Adrenal gland (tissue), 9 donors: ENCODE measurements at regions not wholly inside any gene's neighbourhood (a gene's known extent, or its start where the extent isn't known, plus 50 kb on each side); places are given as distances from the start of the nearest gene placed in this dataset.

Source experiments
- DNase-seq, 7 donors: peaks; one replicate each; pipeline ENCODE4 v3.0.0-alpha.2; 2019 to 2020
- H3K27ac ChIP-seq, 5 donors: fragments of 200-600 bp; sonication (generic) in 4 of 5; 1 replicate in 3 of 5; 2 replicates in 2 of 5; pipeline versions ENCODE4 v1.5.1 to v1.8.0; 2016 to 2020; ENCODE audit warnings: mild to moderate bottlenecking in 1 of 5
- H3K27me3 ChIP-seq: fragments of 200-600 bp; 2 replicates; pipeline ENCODE4 v1.8.0; 2021
- H3K36me3 ChIP-seq, 2 donors: fragments of 200-600 bp; replicated peaks in 1 of 2; 1 replicate in 1 of 2; 2 replicates in 1 of 2; pipeline versions ENCODE4 v1.5.1 to v1.8.0; 2018 to 2022
- H3K4me1 ChIP-seq, 2 donors: fragments of 200-600 bp; replicated peaks in 1 of 2; 1 replicate in 1 of 2; 2 replicates in 1 of 2; pipeline versions ENCODE4 v1.5.1 to v1.8.0; 2018 to 2021
- H3K4me3 ChIP-seq, 4 donors: fragments of 200-600 bp; sonication (generic) in 3 of 4; one replicate each; pipeline ENCODE4 v1.5.1; 2016 to 2018
- H3K9me3 ChIP-seq, 3 donors: fragments of 200-600 bp; sonication (generic) in 1 of 3; replicated peaks in 1 of 3; 1 replicate in 2 of 3; 2 replicates in 1 of 3; pipeline versions ENCODE4 v1.5.1 to v1.8.0; 2016 to 2021
- POLR2A ChIP-seq, 2 donors: fragments of 450-650 bp; IDR thresholded peaks; one replicate each; pipeline ENCODE4 v1.6.1; 2017; ENCODE audit warnings: antibody characterized with exemption in 2 of 2, mild to moderate bottlenecking in 2 of 2, moderate library complexity in 1 of 2
- WGBS, 4 donors: extraction: QIAGEN DNeasy Blood & Tissue Kit in 2 of 4; methylation state at CpG; one replicate each; pipeline versions ENCODE4 v1.1.5 to v1.1.7; 2013 to 2017; 5-methylcytosine and 5-hydroxymethylcytosine counted together
- intact Hi-C, 2 donors: fragments of 100-400 bp; cut with DNase I; formaldehyde crosslinking; loops; one replicate each; pipeline versions ENCODE4 v1.14.1 to v1.15.0; 2022 to 2023
- TF ChIP-seq, protein P1 (sequence below), 6 experiments: fragments of 450-650 bp in 4 of 6; fragments of 200-600 bp in 2 of 6; sonication (generic) in 1 of 6; IDR thresholded peaks; 1 replicate in 5 of 6; 2 replicates in 1 of 6; pipeline versions ENCODE4 v1.5.1 to v1.8.0; 2016 to 2021; ENCODE audit warnings: antibody characterized with exemption in 6 of 6, mild to moderate bottlenecking in 2 of 6, moderate library complexity in 1 of 6
- donor health status: healthy with polysubstance abuse.
- donor health status: Bipolar disorder and iron deficiency.
- donor health status: DM: yes; HTN: yes; CAD: no.
- donor health status: DM: no; HTN: no; CAD: no.
- donor health status: DM: no; HTN: no; CAD: no.

DNA sequence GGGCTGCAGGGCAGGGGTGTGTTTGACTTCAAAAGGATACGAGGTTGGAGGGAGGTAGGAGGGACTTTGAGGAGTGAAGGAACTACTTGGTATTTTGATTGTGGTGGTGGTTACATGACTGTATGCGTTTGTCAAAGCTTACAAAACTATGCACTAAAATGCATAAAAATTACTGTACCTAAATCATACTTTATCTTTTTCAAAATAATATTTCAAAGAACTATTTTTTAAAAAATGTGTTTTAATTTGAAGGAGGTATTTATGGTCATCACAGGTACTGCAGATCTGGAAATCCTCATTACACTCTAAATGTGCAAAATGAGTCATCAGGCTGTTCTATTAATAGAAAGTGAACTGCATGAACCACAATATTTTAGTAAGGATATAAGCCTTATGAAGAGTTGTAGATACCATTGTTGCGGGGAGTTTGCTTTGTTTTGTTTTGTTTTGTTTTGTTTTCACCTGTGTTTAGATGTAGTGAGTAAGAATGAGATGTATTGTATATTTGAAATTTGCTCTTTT is 116.9 kb downstream of the ARRDC3 start:
- Histone ChIP-seq H3K27me3 (no peaks in the 10 kb centered on the region), H3K9me3 (no peaks in the 10 kb centered on the region), H3K36me3 (no peaks in the 10 kb centered on the region), H3K27ac (no peak overlapping the region), H3K4me3 (peak overlapping the region in 1 of 4 donors; percentile 20), H3K4me1 (peaks cover 10 to 12% of the 10 kb centered on the region in 2 donors)
- no peak for DNase-seq
- TF ChIP-seq POLR2A (IDR thresholded peaks at IDR 0.05), result no peak
- TF ChIP-seq, protein P1, sequence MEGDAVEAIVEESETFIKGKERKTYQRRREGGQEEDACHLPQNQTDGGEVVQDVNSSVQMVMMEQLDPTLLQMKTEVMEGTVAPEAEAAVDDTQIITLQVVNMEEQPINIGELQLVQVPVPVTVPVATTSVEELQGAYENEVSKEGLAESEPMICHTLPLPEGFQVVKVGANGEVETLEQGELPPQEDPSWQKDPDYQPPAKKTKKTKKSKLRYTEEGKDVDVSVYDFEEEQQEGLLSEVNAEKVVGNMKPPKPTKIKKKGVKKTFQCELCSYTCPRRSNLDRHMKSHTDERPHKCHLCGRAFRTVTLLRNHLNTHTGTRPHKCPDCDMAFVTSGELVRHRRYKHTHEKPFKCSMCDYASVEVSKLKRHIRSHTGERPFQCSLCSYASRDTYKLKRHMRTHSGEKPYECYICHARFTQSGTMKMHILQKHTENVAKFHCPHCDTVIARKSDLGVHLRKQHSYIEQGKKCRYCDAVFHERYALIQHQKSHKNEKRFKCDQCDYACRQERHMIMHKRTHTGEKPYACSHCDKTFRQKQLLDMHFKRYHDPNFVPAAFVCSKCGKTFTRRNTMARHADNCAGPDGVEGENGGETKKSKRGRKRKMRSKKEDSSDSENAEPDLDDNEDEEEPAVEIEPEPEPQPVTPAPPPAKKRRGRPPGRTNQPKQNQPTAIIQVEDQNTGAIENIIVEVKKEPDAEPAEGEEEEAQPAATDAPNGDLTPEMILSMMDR (IDR thresholded peaks at IDR 0.05), result peak; percentile 21 to 57 (median 36)
- WGBS, 4 donors, result 37 to 53% (median 43%) methylated on average over 3 of the region's 3 CpGs
- intact Hi-C loops, result no loop called here

DNA sequence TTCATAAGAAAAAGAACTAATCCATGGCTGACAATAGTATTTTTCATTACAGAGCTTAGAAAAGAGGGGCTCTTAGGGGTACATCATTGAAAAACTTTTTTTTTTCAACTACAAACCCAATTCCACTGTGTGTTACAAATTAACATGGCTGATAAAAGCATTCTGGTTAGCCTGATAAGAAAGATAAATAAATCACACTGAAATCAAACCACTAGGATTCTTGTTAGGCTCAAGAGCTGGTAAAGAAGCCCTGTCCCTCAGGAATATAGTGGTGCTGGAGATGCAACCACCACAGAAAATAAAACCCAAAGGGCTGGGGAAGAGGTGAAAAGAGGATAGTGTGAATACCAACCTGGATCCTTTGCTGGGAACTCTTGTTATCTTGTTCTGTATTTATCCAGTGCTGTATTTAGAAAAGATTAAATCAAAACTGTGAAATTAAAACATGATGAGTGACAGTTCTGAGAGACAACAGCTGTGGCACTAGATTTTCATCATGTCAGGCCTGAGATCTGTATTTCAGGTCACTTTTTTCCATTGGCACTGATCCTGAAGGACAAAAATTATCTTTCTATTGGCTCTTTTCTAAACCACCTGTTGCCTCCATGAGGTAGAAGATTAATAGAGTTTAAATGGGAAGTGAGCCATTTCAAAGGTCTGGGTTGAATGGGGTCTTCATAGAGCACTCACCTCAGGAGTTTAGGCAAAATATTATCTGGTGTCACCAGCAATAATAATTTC is 118.6 kb downstream of the ARRDC3 start:
- H3K36me3 ChIP-seq, result no peaks in the 10 kb centered on the region
- H3K4me3 ChIP-seq, result no peak overlapping the region
- TF ChIP-seq, protein P1 (IDR thresholded peaks at IDR 0.05), result no peak
- TF ChIP-seq POLR2A (IDR thresholded peaks at IDR 0.05), result no peak
- peaks cover 10 to 12% of the 10 kb centered on the region in 2 donors for H3K4me1 ChIP-seq
- intact Hi-C loops, result no loop called here
- no peaks in the 10 kb centered on the region for H3K9me3 ChIP-seq
- no peak for DNase-seq
- no peaks in the 10 kb centered on the region for H3K27me3 ChIP-seq
- no peak overlapping the region for H3K27ac ChIP-seq

DNA sequence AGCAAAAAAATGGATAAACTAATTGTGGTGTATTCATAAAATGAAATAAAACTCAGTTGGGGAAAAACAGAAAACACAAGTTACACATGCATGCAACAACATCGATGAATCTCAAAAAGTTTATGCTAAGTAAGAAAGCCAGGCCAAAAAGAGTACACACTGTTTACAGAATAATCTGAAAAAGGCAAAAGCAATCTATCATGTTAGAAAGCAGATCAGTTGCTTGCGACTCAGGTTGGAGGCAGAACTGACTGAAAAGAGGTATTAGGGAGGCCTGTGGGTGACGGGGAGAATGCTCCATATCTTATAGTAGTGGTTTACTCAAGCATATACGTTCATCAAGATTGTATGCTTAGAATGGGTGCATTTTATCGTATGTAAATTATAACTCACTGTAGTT is 119.2 kb downstream of the ARRDC3 start:
- 83 to 86% (median 85%) methylated on average over 5 of the region's 5 CpGs for WGBS, 4 donors
- Histone ChIP-seq H3K27me3 (no peaks in the 10 kb centered on the region), H3K4me1 (peaks cover 10 to 12% of the 10 kb centered on the region in 2 donors), H3K27ac (no peak overlapping the region), H3K9me3 (no peaks in the 10 kb centered on the region), H3K36me3 (no peaks in the 10 kb centered on the region), H3K4me3 (no peak overlapping the region)
- intact Hi-C loops, result no loop called here
- DNase-seq, result no peak
- TF ChIP-seq, protein P1 (IDR thresholded peaks at IDR 0.05), result no peak
- TF ChIP-seq POLR2A (IDR thresholded peaks at IDR 0.05), result no peak

DNA sequence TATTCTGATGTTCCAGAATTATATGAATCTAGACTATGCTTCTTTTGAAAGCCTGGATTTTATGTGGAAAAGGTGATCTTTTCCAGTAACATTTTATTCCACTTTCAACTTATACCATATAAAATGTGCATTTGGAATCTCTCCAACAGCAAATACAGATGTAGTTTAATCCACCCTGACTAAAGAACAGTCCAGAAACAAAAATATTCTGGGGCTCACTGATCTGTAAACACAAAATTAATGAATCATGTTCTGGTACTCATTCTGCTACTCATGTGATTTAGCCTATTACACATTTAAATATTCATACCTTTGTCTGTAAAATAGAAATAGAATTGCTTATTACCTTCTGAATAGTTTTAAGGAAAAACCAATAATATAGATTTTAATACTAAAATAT is 125.8 kb downstream of the ARRDC3 start:
- TF ChIP-seq, protein P1 (IDR thresholded peaks at IDR 0.05), result no peak
- TF ChIP-seq POLR2A (IDR thresholded peaks at IDR 0.05), result no peak
- no peak overlapping the region for H3K27ac ChIP-seq
- no peaks in the 10 kb centered on the region for H3K9me3 ChIP-seq
- intact Hi-C loops, result no loop called here
- no peaks in the 10 kb centered on the region for H3K4me1 ChIP-seq
- no peak overlapping the region for H3K4me3 ChIP-seq
- DNase-seq, result no peak
- no peaks in the 10 kb centered on the region for H3K36me3 ChIP-seq
- no peaks in the 10 kb centered on the region for H3K27me3 ChIP-seq
